NT2/D1 (cell line): ENCODE measurements at regions not wholly inside any gene's neighbourhood (a gene's known extent, or its start where the extent isn't known, plus 50 kb on each side); places are given as distances from the start of the nearest gene placed in this dataset.

Experiments
- DNase-seq: peaks from one replicate; pipeline ENCODE4 v3.0.0-alpha.2; 2011; ENCODE audit warnings: low read depth, low spot score
- H3K27me3 ChIP-seq: 2 replicates; pipeline ENCODE4 v1.6.0; 2011; ENCODE audit warnings: mild to moderate bottlenecking; ENCODE audit not compliant: insufficient read length, insufficient read depth
- H3K36me3 ChIP-seq: 2 replicates; pipeline ENCODE4 v1.6.1; 2011; ENCODE audit warnings: mild to moderate bottlenecking, low read length, mixed read lengths; ENCODE audit not compliant: insufficient read depth, insufficient read length
- H3K4me1 ChIP-seq: 2 replicates; pipeline ENCODE4 v1.5.1; 2011; ENCODE audit not compliant: insufficient read depth, insufficient read length
- H3K4me3 ChIP-seq: 2 replicates; pipeline ENCODE4 v1.5.1; 2011; ENCODE audit warnings: low read depth; ENCODE audit not compliant: insufficient read length
- H3K9ac ChIP-seq: 2 replicates; pipeline ENCODE4 v1.6.0; 2011; ENCODE audit warnings: low read depth; ENCODE audit not compliant: insufficient read length
- H3K9me3 ChIP-seq: 2 replicates; pipeline ENCODE4 v1.5.1; 2011; ENCODE audit warnings: mild to moderate bottlenecking, low read length; ENCODE audit not compliant: insufficient read depth
- SUZ12 ChIP-seq: IDR thresholded peaks from 2 replicates; pipeline ENCODE4 v1.6.1; 2011; ENCODE audit not compliant: insufficient read length, insufficient read depth; ENCODE audit errors: extremely low read depth
- YY1 ChIP-seq: IDR thresholded peaks from 2 replicates; pipeline ENCODE4 v1.6.1; 2011; ENCODE audit not compliant: insufficient read length, insufficient read depth
- ZNF274 ChIP-seq: IDR thresholded peaks from 2 replicates; pipeline ENCODE4 v1.6.1; 2011; ENCODE audit warnings: mild to moderate bottlenecking, low read depth, low read length

DNA sequence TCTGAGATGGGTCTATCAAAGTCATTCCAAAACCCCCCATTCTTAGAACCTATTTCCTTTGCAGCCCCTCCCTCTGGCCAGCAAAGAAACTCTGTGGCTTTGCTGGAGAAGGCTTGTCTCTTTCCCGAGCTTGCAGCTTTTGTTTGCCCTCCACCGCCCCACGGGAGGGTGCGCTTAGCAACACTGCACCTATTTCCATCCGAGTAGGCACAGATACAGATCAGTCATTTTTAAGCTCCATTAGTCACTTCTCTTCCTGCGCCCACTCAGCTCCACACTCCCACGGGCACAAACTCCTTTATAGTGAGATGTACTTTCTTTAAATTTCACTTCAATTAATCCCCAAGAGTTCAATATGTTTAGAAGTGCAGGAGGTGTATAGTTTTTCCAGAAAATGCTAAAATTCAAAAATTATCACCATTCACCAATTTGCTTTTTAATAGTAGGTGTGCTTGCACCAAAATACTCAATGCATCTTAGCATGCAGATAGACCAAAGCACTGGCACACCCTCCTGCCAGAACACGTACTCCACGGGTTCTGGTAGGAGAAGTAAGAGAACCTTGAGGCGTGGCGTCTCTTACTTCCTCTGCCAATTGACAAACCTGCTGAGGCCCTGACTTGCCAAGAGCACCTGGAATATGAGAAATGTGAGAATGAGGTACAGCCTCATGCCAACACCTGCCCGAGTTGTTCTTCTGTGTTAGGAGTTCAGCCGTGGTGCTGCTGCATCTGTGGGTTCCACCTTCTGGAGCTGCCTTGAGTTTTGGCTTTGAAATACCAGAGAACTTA lies 183.7 kb downstream of the TEX29 start:
- Histone ChIP-seq H3K4me1 (no peaks in the 10 kb centered on the region), H3K9me3 (peaks cover 11% of the 10 kb centered on the region; the same call in 1 of the 2 replicates), H3K4me3 (no peak overlapping the region), H3K36me3 (no peaks in the 10 kb centered on the region), H3K27me3 (no peaks in the 10 kb centered on the region), H3K9ac (no peak overlapping the region)
- DNase-seq = no peak
- TF ChIP-seq SUZ12 (no peak), YY1 (no peak), ZNF274 (no peak)

DNA sequence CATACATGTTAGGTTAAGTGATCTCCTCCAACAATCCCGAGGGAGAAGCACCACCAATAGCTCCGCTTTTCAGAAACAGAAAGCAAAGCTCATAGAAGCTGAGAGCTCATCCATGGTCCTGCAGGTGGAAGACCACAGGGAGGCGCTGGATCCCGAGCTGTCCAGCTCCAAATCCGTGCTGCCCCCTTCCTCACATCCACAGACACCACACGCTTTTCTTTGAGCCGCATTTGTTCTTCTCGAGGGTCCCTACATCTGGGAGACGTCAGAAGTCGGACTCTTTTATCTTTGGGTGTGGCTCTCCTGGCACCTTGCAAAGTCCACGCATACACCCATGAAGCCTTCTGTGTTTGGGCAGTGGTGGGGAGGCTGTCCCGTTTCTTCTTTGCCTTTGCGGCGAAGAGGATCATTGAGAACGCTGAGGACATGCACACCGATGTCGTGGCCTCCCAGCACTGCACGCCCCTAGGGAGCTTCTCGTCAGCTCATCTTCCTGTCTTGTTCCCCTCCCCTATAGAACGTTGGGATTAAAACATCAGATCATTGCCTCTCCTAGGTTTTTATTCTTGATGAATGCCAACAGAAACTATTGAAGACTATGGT lies 184.8 kb downstream of the TEX29 start:
- no peak for TF ChIP-seq ZNF274
- TF ChIP-seq YY1 = no peak
- no peak for TF ChIP-seq SUZ12
- H3K27me3 ChIP-seq = no peaks in the 10 kb centered on the region
- DNase-seq = peak; percentile 75
- H3K4me3 ChIP-seq = no peak overlapping the region
- H3K4me1 ChIP-seq = no peaks in the 10 kb centered on the region
- no peaks in the 10 kb centered on the region for H3K36me3 ChIP-seq
- no peak overlapping the region for H3K9ac ChIP-seq
- H3K9me3 ChIP-seq = peaks cover 11% of the 10 kb centered on the region; the same call in 1 of the 2 replicates

DNA sequence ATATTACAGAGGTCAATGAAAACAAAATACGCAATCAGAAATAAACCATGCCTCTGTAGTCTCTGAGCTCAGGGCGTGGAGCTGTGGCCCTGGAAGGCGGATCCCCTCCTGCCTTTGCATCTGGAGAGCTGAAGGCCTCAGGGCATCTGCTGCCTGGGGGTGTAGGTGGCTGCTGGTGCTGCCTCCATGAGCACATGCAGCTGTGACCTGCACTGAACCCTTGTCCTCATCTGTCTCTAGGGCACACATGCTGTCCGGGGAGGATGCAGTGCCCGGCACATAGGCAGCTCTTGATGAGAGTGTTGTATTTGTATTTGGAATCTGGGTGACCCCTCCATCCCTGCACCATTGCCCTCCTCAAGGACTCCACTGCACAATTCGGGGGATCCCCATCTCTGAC lies 185.7 kb downstream of the TEX29 start:
- H3K36me3 ChIP-seq = no peaks in the 10 kb centered on the region
- no peaks in the 10 kb centered on the region for H3K27me3 ChIP-seq
- TF ChIP-seq ZNF274 (no peak), SUZ12 (no peak), YY1 (no peak)
- DNase-seq = no peak
- no peak overlapping the region for H3K9ac ChIP-seq
- peaks cover 11% of the 10 kb centered on the region; the same call in 1 of the 2 replicates for H3K9me3 ChIP-seq
- H3K4me1 ChIP-seq = no peaks in the 10 kb centered on the region
- no peak overlapping the region for H3K4me3 ChIP-seq

DNA sequence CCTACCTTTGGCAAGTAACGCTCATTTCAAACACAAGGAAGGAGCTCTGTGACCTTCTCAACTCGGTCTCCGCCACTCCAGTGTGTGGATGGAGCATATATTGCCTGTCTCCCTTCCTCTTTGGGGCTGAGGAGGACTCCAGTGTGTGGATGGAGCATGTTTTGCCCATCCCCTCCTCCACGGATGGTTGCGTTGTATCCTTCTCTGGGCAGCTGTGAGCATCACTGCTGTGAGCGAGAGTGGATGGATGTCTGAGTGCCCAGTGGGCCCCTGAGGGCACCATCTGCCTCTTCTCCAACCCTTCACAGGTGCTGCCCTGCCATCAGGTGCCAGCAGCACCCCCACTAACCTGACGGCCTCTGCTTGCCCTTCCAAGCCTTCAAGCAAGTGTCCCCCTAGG lies 186.2 kb downstream of the TEX29 start:
- Histone ChIP-seq H3K4me3 (no peak overlapping the region), H3K9ac (no peak overlapping the region), H3K27me3 (no peaks in the 10 kb centered on the region), H3K4me1 (no peaks in the 10 kb centered on the region), H3K9me3 (peaks cover 11% of the 10 kb centered on the region; the same call in 1 of the 2 replicates), H3K36me3 (no peaks in the 10 kb centered on the region)
- DNase-seq = no peak
- no peak for TF ChIP-seq ZNF274
- TF ChIP-seq SUZ12 = no peak
- TF ChIP-seq YY1 = no peak

DNA sequence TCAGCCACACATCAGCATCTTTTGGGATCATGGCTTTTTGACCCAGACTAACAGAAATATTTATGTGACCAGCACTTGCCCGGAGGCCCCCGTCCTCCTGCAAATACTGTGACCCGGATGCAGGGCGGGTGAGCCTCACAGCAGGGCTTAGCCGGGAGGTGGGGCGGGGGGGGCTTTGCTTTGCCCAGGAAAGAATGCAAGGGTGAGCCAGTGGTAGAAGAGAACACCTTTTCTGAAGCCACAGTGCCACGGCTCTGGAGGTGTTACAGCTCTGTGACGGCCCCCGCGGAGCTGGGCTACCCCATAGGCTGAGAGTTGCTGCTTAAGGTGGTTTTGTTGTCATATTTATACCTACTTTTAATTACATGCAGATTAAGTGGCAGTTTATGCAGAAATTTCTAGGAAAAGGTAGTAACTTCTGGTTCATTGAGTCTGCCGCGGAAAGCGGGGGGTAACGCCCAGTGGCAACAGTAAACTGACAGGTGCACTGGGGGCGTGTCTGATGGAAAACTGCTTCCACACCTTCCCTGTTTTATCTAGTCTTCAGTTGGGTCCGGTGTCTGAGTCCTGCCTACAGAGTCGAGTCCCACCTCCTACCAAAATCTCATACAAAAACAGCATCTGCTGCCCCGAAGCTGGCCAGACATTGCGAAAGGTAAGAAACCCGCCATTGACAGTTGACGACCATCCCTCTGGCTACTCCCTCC lies 187.9 kb downstream of the TEX29 start:
- Histone ChIP-seq H3K9me3 (no peaks in the 10 kb centered on the region), H3K4me1 (peaks cover 2% of the 10 kb centered on the region), H3K36me3 (no peaks in the 10 kb centered on the region), H3K9ac (no peak overlapping the region), H3K27me3 (no peaks in the 10 kb centered on the region), H3K4me3 (no peak overlapping the region)
- no peak for DNase-seq
- TF ChIP-seq YY1 (no peak), SUZ12 (no peak), ZNF274 (no peak)

DNA sequence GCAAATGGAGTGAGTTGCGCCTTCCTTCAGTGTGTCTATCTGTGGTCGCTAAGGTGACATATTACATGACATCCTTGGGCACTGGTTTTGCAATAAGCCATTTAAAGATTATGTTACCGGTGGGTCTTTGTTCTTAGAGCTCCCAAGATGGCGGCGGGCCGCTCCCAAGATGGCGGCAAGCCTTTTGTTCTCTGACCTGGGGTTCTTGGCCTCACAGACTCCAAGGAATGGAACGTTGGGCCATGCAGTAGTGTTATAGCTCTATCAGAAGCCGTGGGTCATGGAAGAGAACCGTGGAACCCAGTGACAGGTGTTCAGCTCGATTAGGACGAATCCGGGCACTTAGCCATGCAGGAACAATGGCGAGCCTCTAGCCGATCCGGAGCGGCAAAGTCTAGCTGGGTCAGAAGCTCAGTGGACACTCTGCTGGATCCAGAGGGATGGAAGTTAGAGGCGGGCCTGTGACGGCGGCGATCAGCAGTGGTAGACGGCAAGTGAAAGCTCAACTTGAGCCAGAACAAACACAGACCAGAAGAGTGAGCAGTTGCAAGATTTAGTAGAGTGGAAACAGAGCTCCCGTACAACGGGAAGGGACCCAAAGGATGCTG lies 188.6 kb downstream of the TEX29 start:
- no peaks in the 10 kb centered on the region for H3K9me3 ChIP-seq
- no peak overlapping the region for H3K4me3 ChIP-seq
- DNase-seq = no peak
- peaks cover 2% of the 10 kb centered on the region for H3K4me1 ChIP-seq
- no peaks in the 10 kb centered on the region for H3K27me3 ChIP-seq
- H3K9ac ChIP-seq = no peak overlapping the region
- TF ChIP-seq ZNF274 (no peak), SUZ12 (no peak), YY1 (no peak)
- H3K36me3 ChIP-seq = no peaks in the 10 kb centered on the region
